Muscle of leg (tissue), 3 donors: ENCODE measurements at regions not wholly inside any gene's neighbourhood (a gene's known extent, or its start where the extent isn't known, plus 50 kb on each side); places are given as distances from the start of the nearest gene placed in this dataset.
"Not testable (repeated sequence)": the region's sequence is repeated elsewhere in the genome, so short reads cannot be mapped to it uniquely, and the experiment has no call there.

Experiments used
- DNase-seq: peaks from one replicate; pipeline ENCODE4 v3.0.0; 2013
- H3K27ac ChIP-seq: one replicate; pipeline ENCODE4 v1.5.1; 2013; ENCODE audit warnings: mild to moderate bottlenecking, low read length, control low read depth
- H3K27me3 ChIP-seq: one replicate; pipeline ENCODE4 v1.6.1; 2013; ENCODE audit warnings: low read length; ENCODE audit not compliant: control insufficient read depth, insufficient read depth
- H3K36me3 ChIP-seq: one replicate; pipeline ENCODE4 v1.6.1; 2013; ENCODE audit warnings: low read length; ENCODE audit not compliant: control insufficient read depth, insufficient read depth
- H3K4me1 ChIP-seq: one replicate; pipeline ENCODE4 v1.6.1; 2013; ENCODE audit warnings: low read length; ENCODE audit not compliant: control insufficient read depth, insufficient read depth
- H3K4me3 ChIP-seq: one replicate; pipeline ENCODE4 v1.5.1; 2013; ENCODE audit warnings: low read length, control low read depth
- H3K9me3 ChIP-seq: replicated peaks from 2 replicates; pipeline ENCODE4 v1.6.1; 2013; ENCODE audit warnings: low read depth, low read length; ENCODE audit not compliant: control insufficient read depth
- WGBS: methylation state at CpG from one replicate; pipeline ENCODE4 v1.1.5; 2013; ENCODE audit warnings: missing lambda C conversion rate; ENCODE audit not compliant: insufficient coverage; 5-methylcytosine and 5-hydroxymethylcytosine counted together

DNA sequence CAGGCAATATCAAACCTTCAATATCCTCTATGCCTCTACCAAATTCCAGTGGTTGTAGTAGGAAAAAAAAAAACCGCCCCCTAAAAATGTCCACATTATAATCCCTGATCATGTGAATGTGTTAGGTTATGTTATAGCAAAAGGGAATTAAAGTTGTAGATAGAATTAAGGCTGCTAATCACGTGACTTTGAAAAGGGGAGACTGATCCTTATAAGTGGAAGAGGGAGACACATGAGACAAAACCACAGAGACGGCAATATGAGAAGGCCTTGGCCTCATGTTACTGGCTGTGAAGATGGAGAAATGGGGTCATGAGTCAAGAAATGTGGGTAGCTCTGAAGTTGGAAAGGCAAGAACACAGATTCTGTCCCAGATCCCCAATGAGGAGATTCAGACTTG is 1711.3 kb downstream of the KHDRBS2 start:
- H3K4me1 ChIP-seq, H3K9me3 ChIP-seq, DNase-seq, H3K27me3 ChIP-seq, H3K4me3 ChIP-seq, H3K36me3 ChIP-seq, H3K27ac ChIP-seq: not testable (repeated sequence)
- WGBS: 75% methylated on average over 1 of the region's 3 CpGs

DNA sequence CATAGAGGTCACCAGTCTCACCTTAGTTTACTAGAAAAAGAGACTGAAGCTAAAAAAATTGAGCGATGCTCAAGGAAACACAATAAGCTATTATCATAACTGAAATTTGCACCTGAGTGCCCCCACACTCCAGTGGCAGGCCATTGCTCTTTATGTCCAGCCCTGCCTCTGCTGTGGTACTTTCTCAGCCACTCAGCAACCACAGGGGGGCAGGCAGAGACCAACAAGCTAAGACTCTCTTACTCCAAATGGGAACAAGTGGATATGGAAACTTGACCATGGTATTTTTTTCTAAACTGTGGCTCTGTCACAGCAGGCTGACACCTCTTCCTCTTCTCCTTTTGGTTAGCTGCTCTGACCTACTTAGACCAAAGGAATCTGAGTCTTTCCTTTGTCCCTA is 1713.4 kb downstream of the KHDRBS2 start:
- not testable (repeated sequence) for H3K4me3 ChIP-seq, H3K9me3 ChIP-seq, DNase-seq, H3K27me3 ChIP-seq, H3K4me1 ChIP-seq, H3K36me3 ChIP-seq, H3K27ac ChIP-seq
- WGBS: no CpG with 5 or more reads among the region's 1 CpG

DNA sequence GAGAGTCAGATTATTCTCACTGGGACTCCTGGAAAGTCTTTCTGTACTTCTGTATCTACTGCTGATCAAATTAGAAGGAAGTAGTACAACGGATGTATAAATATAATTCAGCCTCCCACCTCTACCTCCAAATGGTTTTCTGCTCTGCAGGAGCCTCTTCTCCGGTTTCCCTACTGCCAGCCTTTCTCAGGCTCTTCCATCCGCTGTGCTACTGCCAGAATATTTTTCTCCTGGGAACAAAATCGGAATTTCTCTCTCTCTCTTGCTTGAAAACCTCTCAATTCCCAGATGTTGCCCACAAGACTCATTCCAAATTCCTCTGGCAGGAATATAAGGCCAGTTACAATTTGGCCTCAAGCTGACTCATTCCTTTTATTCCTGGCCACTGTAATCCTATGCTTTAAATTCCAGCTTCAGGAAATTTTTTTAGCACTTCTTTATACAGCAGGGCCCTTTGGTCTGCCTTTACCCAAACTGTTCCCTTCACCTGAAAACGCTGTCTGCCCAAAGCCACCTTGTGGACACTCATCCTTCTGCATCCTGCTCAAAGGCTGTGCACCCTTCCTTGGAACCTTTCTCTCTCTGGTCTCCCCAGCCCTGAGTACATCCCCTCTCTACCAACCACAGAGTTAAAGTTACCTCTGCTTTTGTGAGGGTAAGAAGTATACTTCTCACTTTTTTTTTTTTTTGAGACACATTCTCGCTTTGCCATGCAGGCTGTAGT is 1714.6 kb downstream of the KHDRBS2 start:
- H3K27ac ChIP-seq, H3K27me3 ChIP-seq, H3K4me1 ChIP-seq, H3K36me3 ChIP-seq, H3K4me3 ChIP-seq, H3K9me3 ChIP-seq: not testable (repeated sequence)
- WGBS: 59% methylated on average over 2 of the region's 6 CpGs
- peak; percentile 5 for DNase-seq

DNA sequence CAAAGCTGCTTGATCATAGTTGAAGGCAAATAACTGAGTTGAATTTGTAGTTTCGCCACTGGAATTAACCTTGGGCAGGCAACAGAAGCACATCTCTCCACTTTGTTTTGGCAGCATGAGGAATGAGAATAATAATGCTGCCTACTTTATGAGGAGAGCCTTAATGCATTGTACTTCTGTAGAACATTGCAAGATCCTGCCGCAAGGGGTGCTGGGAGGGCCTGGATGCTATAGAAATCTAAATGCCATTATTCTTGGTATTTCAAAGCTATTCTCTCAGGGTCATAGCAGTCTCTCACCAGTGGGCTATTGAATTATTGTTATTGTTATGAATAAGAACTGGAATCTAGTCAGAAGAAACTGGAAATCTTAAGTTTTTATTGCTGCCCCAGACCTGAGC is 1715.4 kb downstream of the KHDRBS2 start:
- not testable (repeated sequence) for DNase-seq, H3K9me3 ChIP-seq, H3K4me3 ChIP-seq, H3K27ac ChIP-seq, H3K27me3 ChIP-seq, H3K4me1 ChIP-seq, H3K36me3 ChIP-seq
- WGBS: 100% methylated on average over 1 of the region's 2 CpGs

DNA sequence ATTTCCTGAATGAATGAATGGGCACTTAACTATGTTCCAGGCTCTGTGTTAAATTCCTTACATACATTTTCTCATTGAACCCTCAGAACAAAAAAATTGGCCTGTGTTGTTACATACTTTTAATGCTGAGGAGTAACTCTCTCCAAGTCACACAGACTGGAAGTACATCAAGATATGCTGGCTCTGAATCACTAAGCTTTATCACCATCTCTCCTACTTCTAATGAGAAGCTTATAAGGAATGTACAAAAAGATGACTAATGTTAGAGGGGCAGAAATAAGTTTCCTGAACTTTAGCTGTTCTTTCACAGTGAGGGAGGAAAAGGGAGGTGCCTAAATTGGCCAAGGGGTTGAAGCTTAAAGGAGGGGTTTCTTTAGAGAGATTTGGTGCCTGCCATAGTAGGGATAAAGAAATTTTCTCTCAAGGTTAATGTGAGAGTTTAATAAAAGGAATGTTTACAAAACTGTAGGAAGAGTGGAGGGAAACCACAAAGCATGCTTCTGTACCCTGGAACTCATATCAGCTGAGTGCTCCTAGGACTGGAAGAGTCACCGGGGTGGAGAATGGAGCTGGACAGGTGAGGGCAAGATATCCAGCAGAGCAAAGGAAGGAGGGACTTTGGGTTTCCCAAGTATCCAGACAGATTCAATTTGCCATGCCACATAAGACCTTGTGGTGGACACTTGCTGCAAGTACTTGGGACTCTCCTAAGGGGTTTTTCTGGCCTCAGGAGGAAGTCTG is 1718.4 kb downstream of the KHDRBS2 start:
- not testable (repeated sequence) for H3K4me1 ChIP-seq, H3K27me3 ChIP-seq, DNase-seq, H3K9me3 ChIP-seq, H3K27ac ChIP-seq, H3K36me3 ChIP-seq, H3K4me3 ChIP-seq
- WGBS: no CpG with 5 or more reads among the region's 1 CpG

DNA sequence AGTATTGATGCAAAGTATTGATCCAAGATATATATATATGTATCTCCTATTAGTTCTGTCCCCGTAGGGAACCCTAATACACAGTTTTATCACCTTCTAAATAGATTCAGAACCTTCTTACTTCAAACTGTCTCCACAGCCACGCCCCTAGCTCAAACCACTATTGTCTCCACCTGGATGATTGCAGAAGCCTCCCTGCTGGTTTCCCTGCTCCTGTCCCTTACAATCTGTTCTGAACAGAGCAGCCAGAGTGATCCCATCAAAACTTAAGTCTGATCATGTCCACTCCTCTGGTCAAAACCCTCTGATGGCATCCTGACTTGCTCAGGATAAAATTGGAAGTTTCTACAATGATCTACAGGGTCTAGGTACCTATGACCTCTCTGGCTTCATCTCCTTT is 1719.6 kb downstream of the KHDRBS2 start:
- H3K36me3 ChIP-seq, DNase-seq, H3K27me3 ChIP-seq, H3K27ac ChIP-seq, H3K4me3 ChIP-seq, H3K4me1 ChIP-seq, H3K9me3 ChIP-seq: not testable (repeated sequence)
- WGBS: no CpG with 5 or more reads among the region's 2 CpGs

DNA sequence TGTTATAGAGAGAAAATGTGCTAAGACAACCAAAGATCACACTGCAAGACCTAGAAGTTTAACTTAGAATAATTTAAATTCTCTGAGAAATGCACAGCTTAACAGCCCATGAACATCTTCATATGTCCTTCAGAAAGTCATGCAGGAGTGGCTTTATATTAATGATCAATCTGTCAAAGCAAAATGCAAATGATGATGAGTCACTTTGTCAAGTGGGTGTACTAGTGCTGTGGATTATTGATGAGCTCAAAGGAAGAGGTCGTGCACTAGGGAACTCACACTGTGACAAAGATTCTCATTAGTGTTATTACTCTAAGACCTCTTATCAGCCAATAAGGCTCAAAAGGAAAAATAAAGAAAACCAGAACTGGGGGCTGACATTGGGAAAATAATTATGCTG is 1726.3 kb downstream of the KHDRBS2 start:
- not testable (repeated sequence) for H3K27me3 ChIP-seq, H3K4me1 ChIP-seq, H3K27ac ChIP-seq, H3K36me3 ChIP-seq, H3K9me3 ChIP-seq, H3K4me3 ChIP-seq, DNase-seq
- no CpG with 5 or more reads among the region's 1 CpG for WGBS

DNA sequence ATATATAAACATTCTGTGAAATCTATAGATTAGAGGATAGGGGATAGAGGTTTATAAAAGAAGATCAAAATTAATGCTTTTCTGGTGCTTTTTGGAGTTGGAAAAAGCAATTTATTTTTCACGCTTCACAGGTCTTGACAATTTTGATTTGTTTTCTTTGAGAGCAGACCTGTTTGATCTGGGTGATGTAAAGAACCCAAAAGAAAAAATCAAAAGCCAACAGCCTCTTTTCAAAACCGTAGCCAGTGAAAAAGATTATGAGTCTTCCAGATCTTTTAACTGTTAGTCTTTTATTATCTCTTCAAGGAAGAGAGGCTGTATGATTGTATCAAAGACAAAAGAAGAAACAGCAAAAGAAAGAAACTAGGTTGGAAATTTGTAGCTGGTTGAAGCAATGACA is 1738.7 kb downstream of the KHDRBS2 start:
- not testable (repeated sequence) for H3K4me1 ChIP-seq, DNase-seq, H3K27ac ChIP-seq, H3K9me3 ChIP-seq, H3K4me3 ChIP-seq, H3K27me3 ChIP-seq, H3K36me3 ChIP-seq
- WGBS: no CpG with 5 or more reads among the region's 2 CpGs

DNA sequence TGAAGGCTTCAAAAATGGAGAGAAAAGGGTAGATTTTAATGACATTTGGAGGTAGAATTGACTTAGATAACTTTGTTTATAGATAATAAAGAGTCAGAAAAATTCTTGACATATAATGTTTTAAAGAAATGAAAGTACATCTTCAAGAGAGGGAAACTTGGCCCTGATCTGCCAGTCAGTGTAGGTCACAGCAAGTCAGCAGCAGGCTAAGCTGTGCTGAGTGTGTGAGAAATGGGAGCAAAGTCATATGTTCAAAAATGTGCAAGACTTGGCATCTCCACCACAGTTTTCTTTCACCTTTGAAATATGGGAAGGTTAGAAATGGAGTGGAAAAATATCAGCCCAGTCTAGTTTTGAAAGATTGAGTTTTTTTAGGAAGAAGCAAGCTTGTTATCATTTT is 1761.3 kb downstream of the KHDRBS2 start:
- H3K27ac ChIP-seq, DNase-seq, H3K27me3 ChIP-seq, H3K9me3 ChIP-seq, H3K4me3 ChIP-seq, H3K36me3 ChIP-seq, H3K4me1 ChIP-seq: not testable (repeated sequence)

DNA sequence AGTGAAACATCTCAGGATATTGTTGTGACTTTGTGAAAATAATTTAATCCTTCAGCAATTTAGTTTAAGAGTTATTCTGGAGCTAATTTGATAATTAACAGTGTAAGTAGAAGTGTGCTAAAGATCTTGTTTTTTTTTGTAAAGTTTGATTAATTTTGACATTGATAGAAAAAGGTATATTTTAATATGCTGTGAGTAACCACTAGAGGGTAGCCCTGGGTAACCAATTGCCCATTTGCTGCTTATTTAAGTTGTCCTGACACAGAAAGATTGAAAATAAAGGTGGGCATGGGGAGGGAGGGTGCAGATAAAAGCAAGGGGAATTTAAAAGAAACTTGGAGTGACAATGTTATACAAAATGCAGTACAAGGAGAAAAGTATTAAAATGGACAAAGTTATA is 1808.3 kb downstream of the KHDRBS2 start:
- not testable (repeated sequence) for H3K9me3 ChIP-seq, H3K36me3 ChIP-seq, H3K27me3 ChIP-seq, DNase-seq, H3K27ac ChIP-seq, H3K4me1 ChIP-seq, H3K4me3 ChIP-seq

DNA sequence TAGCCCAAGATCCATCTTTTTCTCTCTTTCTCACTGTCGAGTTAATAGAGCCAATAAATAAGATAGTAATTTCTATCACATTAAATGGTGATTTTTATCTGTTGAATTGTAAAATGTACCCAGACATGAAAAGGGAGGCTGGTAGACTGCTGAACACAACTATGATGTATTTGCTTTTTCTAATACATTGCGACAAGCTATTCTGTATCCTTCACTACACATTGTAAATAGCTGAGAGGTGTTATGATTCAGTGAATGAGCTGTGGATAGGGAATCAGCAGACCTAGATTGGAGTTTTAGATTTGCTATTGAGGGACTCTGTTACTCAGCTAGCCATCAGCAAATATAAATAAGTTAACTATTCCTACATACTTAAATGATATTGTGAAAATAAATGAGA is 1812.2 kb downstream of the KHDRBS2 start:
- WGBS: no CpG with 5 or more reads among the region's 2 CpGs
- not testable (repeated sequence) for H3K27ac ChIP-seq, H3K4me1 ChIP-seq, H3K27me3 ChIP-seq, H3K9me3 ChIP-seq, DNase-seq, H3K36me3 ChIP-seq, H3K4me3 ChIP-seq
